ENCODE measurements at regions not wholly inside any gene's neighbourhood (a gene's known extent, or its start where the extent isn't known, plus 50 kb on each side); places are given as distances from the start of the nearest gene placed in this dataset.

DNA sequence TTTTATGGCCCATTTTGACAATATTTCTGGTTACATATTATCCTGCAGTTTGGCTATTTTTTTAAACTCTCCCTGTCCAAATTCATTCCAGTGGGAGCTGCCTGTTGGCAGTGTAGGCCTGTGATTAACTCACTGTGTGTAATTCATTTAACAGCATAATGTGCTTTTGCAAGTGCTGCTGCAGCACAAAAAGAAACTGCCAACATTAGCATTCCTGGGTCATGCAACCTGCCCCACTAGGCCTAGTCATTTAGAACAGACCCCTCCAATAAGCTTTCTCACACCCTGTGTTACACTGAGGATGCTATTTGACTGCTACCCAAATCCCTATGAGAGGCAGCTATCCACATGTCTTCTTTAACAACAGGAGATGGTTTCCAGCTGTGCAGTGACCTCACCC is 251.2 kb upstream of the UBE2E2 start:
- no peaks in the 10 kb centered on the region for H3K9me3 ChIP-seq
- no peaks in the 10 kb centered on the region for H3K4me1 ChIP-seq
- DNase-seq (ENCODE audit: low spot score in 2 of 2), result no peak
- no peaks in the 10 kb centered on the region for H3K27me3 ChIP-seq
- intact Hi-C loops (cut with DNase I; ENCODE audit: low total_unique reads), result no loop called here
- H3K36me3 ChIP-seq, result no peaks in the 10 kb centered on the region
- H3K4me3 ChIP-seq, result no peak overlapping the region
- TF ChIP-seq POLR2A (IDR thresholded peaks at IDR 0.05) (no peak), POLR2AphosphoS5 (IDR thresholded peaks at IDR 0.05) (no peak)
- TF ChIP-seq, protein P1, sequence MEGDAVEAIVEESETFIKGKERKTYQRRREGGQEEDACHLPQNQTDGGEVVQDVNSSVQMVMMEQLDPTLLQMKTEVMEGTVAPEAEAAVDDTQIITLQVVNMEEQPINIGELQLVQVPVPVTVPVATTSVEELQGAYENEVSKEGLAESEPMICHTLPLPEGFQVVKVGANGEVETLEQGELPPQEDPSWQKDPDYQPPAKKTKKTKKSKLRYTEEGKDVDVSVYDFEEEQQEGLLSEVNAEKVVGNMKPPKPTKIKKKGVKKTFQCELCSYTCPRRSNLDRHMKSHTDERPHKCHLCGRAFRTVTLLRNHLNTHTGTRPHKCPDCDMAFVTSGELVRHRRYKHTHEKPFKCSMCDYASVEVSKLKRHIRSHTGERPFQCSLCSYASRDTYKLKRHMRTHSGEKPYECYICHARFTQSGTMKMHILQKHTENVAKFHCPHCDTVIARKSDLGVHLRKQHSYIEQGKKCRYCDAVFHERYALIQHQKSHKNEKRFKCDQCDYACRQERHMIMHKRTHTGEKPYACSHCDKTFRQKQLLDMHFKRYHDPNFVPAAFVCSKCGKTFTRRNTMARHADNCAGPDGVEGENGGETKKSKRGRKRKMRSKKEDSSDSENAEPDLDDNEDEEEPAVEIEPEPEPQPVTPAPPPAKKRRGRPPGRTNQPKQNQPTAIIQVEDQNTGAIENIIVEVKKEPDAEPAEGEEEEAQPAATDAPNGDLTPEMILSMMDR (IDR thresholded peaks at IDR 0.05), result no peak
- no peak overlapping the region for H3K27ac ChIP-seq

DNA sequence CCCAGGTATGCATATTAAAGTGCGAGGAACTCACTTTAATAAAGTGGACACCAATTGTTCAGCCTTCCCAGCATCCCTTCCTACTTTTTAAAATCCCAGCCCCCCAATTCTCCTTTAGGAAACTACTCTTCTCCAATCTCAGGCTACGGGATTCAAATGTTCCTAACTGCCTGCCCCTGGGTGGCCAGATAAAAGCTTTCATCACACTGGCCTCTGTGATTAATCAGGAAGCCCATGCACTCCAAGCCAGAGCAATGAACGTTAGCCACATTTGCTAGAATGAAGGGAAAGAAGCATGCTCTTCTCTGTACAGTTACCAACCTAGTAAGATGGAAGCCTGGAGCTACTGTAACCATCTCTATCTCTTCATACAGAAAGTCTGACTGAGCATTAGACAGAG is 250.3 kb upstream of the UBE2E2 start:
- Histone ChIP-seq H3K4me1 (no peaks in the 10 kb centered on the region), H3K9me3 (no peaks in the 10 kb centered on the region), H3K27ac (no peak overlapping the region), H3K36me3 (no peaks in the 10 kb centered on the region), H3K27me3 (no peaks in the 10 kb centered on the region), H3K4me3 (no peak overlapping the region)
- no peak for DNase-seq (ENCODE audit: low spot score in 2 of 2)
- TF ChIP-seq, protein P1 (IDR thresholded peaks at IDR 0.05), result no peak
- TF ChIP-seq POLR2AphosphoS5 (IDR thresholded peaks at IDR 0.05) (no peak), POLR2A (IDR thresholded peaks at IDR 0.05) (no peak)
- intact Hi-C loops (cut with DNase I; ENCODE audit: low total_unique reads), result no loop called here

DNA sequence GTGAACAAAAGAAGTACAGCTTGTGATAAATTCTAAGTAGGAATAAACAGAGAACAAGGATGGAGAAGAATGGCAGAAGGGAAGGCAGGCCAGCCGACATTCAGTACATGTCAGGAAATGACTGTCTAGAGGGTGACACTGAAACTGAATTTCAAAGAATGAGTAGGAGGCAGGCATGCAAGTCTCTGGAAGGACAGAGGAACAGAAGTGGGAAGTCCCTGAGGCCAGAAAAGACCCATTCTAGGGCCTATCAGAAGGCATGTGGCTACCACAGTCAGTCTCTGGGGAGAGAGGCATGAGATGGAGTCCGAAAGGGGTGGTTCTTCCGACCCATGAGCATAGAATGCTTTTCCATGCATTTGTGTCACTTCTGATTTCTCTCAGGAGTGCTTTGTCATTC is 243.5 kb upstream of the UBE2E2 start:
- intact Hi-C loops (cut with DNase I; ENCODE audit: low total_unique reads), result no loop called here
- DNase-seq (ENCODE audit: low spot score in 2 of 2), result no peak
- TF ChIP-seq POLR2A (IDR thresholded peaks at IDR 0.05) (no peak), POLR2AphosphoS5 (IDR thresholded peaks at IDR 0.05) (no peak)
- TF ChIP-seq, protein P1 (IDR thresholded peaks at IDR 0.05), result no peak

DNA sequence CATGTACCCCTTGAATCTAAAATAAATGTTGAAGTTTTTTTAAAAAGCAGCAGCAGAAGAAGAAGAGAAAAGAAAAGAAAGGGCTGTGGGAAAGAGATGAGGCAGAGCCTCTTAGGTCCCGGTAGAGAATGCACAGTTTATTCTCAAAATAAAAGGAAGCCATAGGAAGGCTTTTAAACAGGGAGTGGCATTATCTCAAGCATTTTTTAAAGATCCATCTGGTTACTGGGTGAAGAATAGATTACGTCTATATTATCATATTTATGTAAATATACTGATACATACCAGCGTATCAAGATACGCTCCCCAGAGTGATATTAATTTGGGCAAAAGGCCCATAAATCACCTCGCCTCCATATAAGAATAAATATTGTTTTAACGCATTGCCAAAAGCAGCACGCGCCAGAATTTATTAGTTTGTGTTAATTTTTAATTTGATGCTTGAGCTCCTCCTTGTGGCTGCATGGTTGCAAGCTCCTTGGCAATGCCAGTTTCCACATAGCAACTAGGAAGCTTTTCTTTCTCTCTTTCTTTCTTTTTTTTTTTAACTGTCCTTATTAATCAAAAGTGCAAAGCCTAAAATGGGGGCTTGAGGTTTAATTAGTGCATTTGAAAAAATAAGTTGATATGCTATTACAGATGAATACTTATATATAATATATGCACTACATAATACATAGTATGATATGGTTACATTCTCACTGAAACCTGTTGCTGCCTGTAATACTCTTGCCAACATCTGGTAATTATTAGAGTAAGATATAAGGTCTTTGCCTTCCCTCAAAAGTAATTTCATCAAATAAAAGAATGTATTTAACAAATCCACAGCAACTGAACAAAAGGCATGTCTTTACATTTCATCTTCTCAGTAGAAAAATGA is 242.8 kb upstream of the UBE2E2 start:
- intact Hi-C loops (cut with DNase I; ENCODE audit: low total_unique reads), result no loop called here
- Histone ChIP-seq H3K27ac (no peak overlapping the region), H3K4me1 (no peaks in the 10 kb centered on the region), H3K4me3 (no peak overlapping the region), H3K9me3 (no peaks in the 10 kb centered on the region), H3K36me3 (no peaks in the 10 kb centered on the region), H3K27me3 (no peaks in the 10 kb centered on the region)
- DNase-seq (ENCODE audit: low spot score in 2 of 2), result no peak
- TF ChIP-seq, protein P1 (IDR thresholded peaks at IDR 0.05), result peak in 2 of 3 donors; percentile 53 to 65
- no peak for TF ChIP-seq POLR2A (IDR thresholded peaks at IDR 0.05)
- TF ChIP-seq POLR2AphosphoS5 (IDR thresholded peaks at IDR 0.05), result no peak

More for the DNA sequence above, 243.5 kb upstream of the UBE2E2 start:
- no peaks in the 10 kb centered on the region for H3K36me3 ChIP-seq
- no peaks in the 10 kb centered on the region for H3K4me1 ChIP-seq
- H3K27ac ChIP-seq, result no peak overlapping the region
- no peaks in the 10 kb centered on the region for H3K9me3 ChIP-seq
- no peak overlapping the region for H3K4me3 ChIP-seq
- H3K27me3 ChIP-seq, result no peaks in the 10 kb centered on the region

DNA sequence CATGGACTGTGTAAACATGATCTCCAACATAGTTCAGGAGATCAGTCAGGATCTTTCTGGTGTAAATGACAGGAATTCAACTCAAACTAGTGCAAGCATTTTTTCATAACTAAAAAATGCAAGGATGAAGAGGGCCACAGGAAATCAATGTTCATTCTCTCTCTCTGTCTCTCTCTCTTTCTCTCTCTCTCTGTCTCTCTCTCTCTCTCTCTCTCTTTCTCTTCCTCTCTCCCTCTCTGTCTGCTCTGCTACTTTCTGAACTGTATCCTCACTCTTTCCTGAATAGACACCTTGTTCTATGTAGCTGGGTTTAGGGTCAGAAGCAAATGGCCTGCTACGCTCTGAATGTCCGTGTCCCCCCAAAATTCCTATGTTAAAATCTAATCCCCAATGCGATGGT is 240.9 kb upstream of the UBE2E2 start:
- TF ChIP-seq POLR2A (IDR thresholded peaks at IDR 0.05) (no peak), POLR2AphosphoS5 (IDR thresholded peaks at IDR 0.05) (no peak)
- TF ChIP-seq, protein P1 (IDR thresholded peaks at IDR 0.05), result no peak
- no peak for DNase-seq (ENCODE audit: low spot score in 2 of 2)
- no peak overlapping the region for H3K27ac ChIP-seq
- H3K4me3 ChIP-seq, result no peak overlapping the region
- H3K9me3 ChIP-seq, result no peaks in the 10 kb centered on the region
- intact Hi-C loops (cut with DNase I; ENCODE audit: low total_unique reads), result no loop called here
- no peaks in the 10 kb centered on the region for H3K36me3 ChIP-seq
- H3K4me1 ChIP-seq, result no peaks in the 10 kb centered on the region
- H3K27me3 ChIP-seq, result no peaks in the 10 kb centered on the region
